ENCODE measurements at regions not wholly inside any gene's neighbourhood (a gene's known extent, or its start where the extent isn't known, plus 50 kb on each side); places are given as distances from the start of the nearest gene placed in this dataset.

GRCh38 chr12:30874455-30875321, 51.9 kb upstream of the TSPAN11 start:
- DNase-seq (ENCODE audit: low spot score) = no peak

GRCh38 chr12:30870491-30871265, 55.9 kb upstream of the TSPAN11 start:
- no peak for DNase-seq (ENCODE audit: low spot score)

GRCh38 chr12:30867415-30867814, 59.1 kb upstream of the TSPAN11 start:
- no peak for DNase-seq (ENCODE audit: low spot score)

- no peak for DNase-seq (ENCODE audit: low spot score)
Observed at GRCh38 chr12:30866256-30866655, 60.3 kb upstream of the TSPAN11 start.

- no peak for DNase-seq (ENCODE audit: low spot score)
Observed at GRCh38 chr12:30863839-30864238, 62.7 kb upstream of the TSPAN11 start.

GRCh38 chr12:30862486-30862885, 64.1 kb upstream of the TSPAN11 start:
- no peak for DNase-seq (ENCODE audit: low spot score)

- DNase-seq (ENCODE audit: low spot score) = no peak
Observed at GRCh38 chr12:30859226-30859625, 67.3 kb upstream of the TSPAN11 start.

- DNase-seq (ENCODE audit: low spot score) = no peak
Observed at GRCh38 chr12:30858471-30858870, 68.1 kb upstream of the TSPAN11 start.

GRCh38 chr12:30853561-30854133, 72.9 kb upstream of the TSPAN11 start:
- DNase-seq (ENCODE audit: low spot score) = no peak

- DNase-seq (ENCODE audit: low spot score) = no peak
Observed at GRCh38 chr12:30850684-30851083, 75.9 kb upstream of the TSPAN11 start.

GRCh38 chr12:30847259-30847658, 79.3 kb upstream of the TSPAN11 start:
- DNase-seq (ENCODE audit: low spot score) = peak; percentile 74

- DNase-seq (ENCODE audit: low spot score) = no peak
Observed at GRCh38 chr12:30846776-30847175, 79.8 kb upstream of the TSPAN11 start.

- DNase-seq (ENCODE audit: low spot score) = no peak
Observed at GRCh38 chr12:30845676-30846075, 80.9 kb upstream of the TSPAN11 start.

- DNase-seq (ENCODE audit: low spot score) = no peak
Observed at GRCh38 chr12:30843211-30843610, 83.3 kb upstream of the TSPAN11 start.

- DNase-seq (ENCODE audit: low spot score) = no peak
Observed at GRCh38 chr12:30840715-30841114, 85.8 kb upstream of the TSPAN11 start.

GRCh38 chr12:30839643-30840220, 85.0 kb upstream of the CAPRIN2 start:
- DNase-seq (ENCODE audit: low spot score) = no peak

GRCh38 chr12:30837595-30837994, 82.8 kb upstream of the CAPRIN2 start:
- no peak for DNase-seq (ENCODE audit: low spot score)

- no peak for DNase-seq (ENCODE audit: low spot score)
Observed at GRCh38 chr12:30836656-30837445, 82.1 kb upstream of the CAPRIN2 start.

- DNase-seq (ENCODE audit: low spot score) = no peak
Observed at GRCh38 chr12:30835216-30835615, 80.5 kb upstream of the CAPRIN2 start.

- no peak for DNase-seq (ENCODE audit: low spot score)
Observed at GRCh38 chr12:30830751-30831150, 76.0 kb upstream of the CAPRIN2 start.

- no peak for DNase-seq (ENCODE audit: low spot score)
Observed at GRCh38 chr12:30829876-30830275, 75.1 kb upstream of the CAPRIN2 start.

GRCh38 chr12:30828686-30829085, 73.9 kb upstream of the CAPRIN2 start:
- no peak for DNase-seq (ENCODE audit: low spot score)
